NCI-H2196 treated with DMSO at 0.1 percent for 48 hours (cell line): ENCODE measurements at regions not wholly inside any gene's neighbourhood (a gene's known extent, or its start where the extent isn't known, plus 50 kb on each side); places are given as distances from the start of the nearest gene placed in this dataset.
"Not testable (repeated sequence)": the region's sequence is repeated elsewhere in the genome, so short reads cannot be mapped to it uniquely, and the experiment has no call there.

ENCODE experiments used
- DNase-seq: peaks from one replicate; lab custom pipeline; 2025; ENCODE audit not compliant: unreplicated experiment; lab: John Stamatoyannopoulos, UW

DNA sequence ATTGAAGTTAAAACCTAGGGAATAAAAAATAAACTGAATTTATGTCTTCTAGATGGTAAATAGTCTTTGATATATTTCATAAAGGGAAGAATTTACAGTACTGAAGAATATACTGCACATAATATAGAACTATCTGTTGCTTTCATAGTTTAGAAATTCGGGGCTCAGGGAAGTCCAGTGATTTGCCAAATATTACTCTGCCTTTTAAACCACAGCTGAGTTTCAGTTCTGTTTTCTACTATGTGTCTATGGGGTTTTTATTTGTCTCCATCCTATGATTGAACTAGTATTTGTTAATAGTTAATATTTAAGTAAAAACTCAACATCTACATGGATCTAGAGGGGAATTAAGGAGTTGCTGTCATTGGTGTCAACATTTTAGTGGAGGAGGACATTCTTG, 715.0 kb upstream of the CDH8 start:
- DNase-seq: no peak

DNA sequence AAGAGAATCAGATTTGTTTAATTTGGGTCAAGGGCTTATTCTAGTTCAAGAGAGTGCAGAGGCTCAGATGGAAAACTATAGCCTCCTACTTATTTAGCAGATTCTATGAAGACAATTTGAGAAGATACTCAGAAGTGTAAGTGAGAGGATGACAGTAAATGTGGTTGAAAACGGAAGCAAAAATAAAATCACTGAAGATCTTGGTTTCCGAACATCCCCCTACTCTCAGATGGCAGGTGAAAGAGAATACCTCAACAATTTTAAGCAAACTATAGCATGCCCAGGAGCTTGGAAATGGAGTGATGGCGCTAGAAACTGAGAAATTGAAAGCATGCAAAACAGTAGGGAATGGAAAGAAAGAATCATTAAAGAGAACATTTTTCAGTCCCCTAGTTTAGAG, 705.5 kb upstream of the CDH8 start:
- DNase-seq: no peak

DNA sequence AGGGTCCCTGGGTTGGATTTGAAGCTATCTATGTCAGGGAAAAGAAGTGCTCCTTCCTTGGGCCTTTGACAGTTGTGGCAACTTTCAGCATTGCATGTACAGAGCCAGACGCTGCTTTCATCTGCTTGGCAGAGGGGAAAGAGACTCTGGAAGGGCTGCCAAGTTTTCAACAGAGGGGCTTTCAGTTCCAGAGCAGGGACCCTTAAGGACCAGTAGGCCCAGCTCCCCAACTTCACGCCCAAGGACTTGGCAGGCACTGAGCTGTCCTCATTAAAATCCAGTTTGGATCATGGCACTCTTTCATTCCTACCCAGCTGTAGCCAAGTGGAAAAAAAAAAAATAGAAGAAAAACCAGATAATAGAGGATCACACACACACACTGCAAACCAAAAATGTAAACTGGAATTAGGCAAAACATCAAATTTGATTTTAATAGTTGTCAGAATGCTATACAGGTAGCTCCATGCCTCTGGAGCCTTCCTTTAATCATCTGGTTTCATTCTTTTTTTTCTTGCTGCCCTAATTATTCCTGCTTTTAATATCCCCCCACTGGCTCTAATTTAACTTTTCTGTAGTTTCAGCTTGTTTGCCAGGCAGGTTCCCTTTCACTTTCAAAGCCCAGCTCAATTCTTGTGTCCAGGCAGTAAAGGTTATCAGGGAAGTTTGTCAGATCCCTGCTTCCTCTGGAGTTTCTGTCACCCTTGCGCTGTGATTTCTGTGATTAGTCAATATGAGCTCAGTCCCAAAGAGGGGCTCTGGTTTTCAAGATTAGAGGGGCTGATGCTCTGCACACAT, 702.6 kb upstream of the CDH8 start:
- no peak for DNase-seq

DNA sequence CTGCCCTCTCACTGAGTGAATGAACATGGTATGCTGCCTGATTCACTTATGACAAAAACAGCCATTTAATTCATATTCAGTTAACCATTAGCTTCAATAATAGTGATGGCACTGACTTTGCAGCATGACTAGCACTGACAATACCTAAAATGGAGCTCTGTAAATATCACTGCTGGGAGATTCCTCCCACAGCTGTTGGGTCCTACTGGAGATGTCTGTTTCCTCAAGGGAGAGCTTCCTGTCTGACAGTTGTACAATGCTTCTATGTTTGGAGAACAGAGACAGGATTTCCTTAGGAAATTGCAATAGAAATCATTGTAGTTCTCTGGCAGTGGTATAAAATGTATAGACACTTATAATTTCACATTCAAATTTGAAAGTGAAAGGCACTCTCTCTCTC, 695.9 kb upstream of the CDH8 start:
- no peak for DNase-seq

DNA sequence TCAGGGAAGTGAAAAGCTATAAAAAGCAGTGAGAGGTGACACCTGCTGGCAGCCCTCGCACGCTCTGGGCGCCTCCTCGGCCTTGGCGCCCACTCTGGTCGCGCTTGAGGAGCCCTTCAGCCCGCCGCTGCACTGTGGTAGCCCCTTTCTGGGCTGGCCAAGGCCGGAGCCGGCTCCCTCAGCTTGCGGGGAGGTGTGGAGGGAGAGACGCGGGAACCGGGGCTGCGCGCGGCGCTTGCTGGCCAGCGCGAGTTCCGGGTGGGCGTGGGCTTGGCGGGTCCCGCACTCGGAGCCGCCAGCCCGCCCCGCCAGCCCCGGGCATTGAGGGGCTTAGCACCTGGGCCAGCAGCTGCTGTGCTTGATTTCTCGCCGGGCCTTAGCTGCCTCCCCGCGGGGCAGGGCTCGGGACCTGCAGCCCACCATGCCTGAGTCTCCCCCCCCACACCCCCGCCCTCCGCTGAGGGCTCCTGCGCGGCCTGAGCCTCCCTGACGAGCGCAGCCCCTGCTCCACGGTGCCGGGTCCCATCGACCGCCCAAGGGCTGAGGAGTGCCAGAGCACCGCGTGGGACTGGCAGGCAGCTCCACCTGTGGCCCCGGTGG, 688.5 kb upstream of the CDH8 start:
- not testable (repeated sequence) for DNase-seq

DNA sequence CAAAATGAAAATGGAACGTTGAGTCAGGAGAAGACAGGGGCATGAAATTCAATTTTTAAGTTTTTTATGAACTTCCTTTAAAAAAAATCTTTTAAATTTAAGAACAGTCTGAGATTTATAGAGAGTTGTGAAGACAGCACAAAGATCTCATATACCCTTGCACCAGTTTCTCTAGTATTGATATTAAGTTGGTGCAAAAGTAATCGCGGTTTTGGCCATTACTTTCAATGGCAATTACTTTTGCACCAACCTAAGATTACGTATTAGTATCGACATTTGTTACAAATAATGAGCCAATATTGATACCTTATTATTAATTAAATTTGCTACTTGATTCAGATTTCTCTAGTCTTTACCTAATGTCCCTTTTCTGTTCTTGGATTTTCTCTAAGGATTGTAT, 684.4 kb upstream of the CDH8 start:
- no peak for DNase-seq

DNA sequence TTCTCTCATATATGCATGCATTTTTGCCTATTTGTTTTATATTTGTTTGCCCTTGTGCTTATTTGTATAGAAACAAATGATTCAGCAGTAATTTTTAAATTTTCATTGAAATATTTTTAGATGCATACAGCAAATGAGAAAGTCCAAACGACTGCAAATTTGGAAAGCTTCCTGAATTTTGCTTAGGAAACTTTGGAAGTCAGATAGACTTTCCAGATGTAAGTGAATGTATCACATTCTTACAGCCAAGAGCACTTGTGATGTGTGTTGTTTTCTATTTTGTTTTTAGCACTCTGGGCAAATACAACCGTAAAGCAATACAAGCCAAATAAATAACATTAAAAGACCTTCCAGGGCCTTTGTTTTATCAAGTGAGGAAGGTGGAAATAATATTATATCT, 680.8 kb upstream of the CDH8 start:
- DNase-seq: no peak

DNA sequence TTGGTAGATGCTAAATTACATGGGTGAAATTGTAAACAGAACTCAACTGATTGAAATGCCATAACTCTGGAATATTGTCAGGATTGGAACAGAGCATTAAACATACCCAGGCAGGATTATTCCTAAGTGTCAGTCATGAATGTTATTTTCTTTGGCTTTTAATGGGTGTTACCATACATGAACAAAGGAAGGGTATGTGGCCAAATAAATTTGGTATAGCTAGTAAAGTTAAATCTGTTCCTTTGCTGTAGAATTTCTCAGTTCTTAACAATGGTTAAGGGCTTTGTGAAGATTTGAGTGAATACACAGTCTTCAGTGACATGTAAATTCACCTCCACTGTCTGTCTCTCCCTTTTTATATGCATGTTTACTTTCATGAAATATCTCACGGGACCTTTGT, 679.5 kb upstream of the CDH8 start:
- DNase-seq: no peak

DNA sequence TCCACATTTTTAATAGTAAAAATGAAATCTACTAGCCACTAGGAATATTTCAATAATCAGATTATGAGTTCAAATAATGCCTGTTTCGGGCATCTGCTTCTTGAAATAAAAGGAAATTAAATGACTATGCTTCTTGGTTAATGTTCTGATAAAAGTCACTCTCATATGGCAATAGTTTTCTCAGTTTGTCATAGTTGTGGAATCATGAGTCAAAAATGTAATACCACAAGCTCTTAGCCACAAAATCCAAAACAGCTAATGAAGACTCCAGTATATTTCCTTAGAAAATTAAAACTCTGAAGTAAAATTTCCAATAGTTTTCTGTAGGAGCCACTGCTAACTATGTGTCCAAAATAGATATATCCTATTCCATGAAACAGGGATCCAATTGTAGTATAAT, 676.3 kb upstream of the CDH8 start:
- no peak for DNase-seq

DNA sequence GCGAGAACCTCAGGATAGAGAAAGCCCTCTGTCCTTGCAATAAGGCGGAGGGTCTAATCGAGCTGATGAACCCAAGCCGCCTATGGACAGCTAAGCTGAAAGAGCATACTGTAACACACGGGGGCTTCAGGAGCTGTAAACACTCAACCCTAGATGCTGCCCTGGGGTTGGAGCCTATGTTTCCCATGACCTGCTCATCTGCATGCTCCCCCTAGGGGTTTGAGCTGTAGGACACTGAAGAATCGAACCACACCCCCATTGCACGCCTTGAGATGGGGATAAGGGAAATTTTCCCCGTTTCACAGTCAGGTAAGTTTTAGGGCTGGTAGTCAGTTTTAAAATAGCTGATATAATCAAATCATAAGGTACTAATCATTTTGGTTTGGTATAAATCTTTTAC, 675.6 kb upstream of the CDH8 start:
- no peak for DNase-seq

DNA sequence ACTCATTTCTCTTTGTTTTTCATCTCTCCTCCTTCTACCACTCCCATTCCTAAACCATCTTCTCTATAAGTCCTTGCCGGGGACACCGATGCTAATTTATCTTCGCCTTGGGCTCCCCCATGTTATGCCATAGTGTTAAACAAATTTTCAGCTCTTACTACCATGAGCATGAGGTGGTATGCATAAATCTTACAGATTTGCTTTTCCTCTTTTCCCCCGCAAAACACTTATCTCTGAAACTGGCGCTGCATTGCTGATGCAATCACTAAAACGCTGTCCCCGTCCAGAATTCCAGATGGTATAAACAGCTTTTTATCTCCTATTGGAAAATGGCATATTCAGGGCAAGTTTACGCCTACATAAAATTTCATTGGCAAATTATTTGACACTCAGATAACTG, 673.6 kb upstream of the CDH8 start:
- no peak for DNase-seq

DNA sequence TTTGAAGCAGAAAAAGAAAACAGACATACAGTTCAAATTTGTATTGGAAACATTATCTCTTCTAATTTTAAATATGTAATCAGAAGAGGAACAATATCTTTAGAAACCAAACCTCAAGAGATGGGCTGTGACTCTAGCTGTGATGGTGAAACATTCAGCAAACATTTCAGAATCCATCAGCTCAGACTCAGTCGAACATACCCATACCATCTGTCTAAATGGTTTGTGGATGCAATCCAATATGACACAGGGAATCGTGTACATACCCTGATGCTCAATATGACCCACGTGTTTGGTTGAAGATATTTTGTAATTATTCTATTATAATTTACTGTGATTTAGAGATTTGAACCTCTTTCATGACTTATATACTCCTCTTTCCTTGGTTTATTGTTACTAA, 665.2 kb upstream of the CDH8 start:
- no peak for DNase-seq

DNA sequence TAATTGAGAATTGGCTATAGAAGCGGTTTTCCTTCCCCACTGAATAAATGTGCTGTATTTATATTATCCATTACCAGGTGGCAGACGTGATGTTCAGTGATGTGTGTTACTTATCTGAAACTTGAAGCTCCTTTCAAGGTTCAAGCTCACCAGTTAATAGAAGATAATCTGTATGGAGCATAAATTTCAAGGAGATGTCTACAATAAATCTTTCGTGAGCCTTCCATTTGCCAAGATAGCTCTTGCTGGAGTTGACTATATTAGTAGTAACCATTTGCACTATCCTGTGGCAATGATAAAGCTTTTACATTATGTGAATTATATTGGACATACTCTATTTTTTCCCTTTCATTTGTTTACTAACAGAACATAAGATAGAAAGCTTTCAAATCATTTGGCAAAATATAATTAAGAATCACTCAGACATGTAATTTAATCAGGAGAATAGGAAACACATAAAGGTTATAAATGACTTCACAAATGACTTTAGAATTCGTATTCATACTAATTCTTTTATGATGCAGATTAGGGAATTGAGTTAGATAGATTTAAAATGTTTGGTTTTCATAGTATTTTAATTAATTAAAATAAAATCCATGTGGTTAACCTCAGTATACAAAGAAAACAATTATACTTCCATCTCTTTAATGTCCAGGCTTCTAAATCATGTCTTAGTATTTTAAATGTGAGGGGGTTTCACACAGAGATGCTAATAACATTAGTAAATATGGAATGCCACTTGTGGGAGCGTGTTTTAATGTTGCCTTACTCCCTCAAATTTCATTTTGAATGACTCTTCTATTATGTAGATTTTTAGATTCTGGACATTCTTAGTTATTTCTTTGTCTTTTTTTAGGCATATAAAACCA, 664.4 kb upstream of the CDH8 start:
- no peak for DNase-seq

DNA sequence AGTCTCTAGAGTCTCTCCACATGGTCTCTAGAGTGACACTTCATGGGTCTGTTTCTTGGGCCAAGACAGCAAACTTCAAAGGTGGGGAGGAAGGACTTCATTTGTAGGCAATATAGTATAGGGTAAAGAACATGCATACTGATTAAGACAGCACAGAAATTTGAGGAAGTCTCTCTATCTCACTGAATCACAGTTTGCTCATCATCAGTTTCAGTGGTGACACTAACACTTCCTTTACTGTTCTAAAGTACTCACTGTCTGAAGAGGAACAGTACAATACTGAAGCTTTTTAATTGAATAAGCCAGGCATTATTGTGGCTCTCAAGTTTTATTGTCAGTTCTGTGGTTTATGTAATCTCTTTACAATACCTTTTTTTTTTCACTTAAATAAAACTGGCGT, 656.4 kb upstream of the CDH8 start:
- DNase-seq: no peak

DNA sequence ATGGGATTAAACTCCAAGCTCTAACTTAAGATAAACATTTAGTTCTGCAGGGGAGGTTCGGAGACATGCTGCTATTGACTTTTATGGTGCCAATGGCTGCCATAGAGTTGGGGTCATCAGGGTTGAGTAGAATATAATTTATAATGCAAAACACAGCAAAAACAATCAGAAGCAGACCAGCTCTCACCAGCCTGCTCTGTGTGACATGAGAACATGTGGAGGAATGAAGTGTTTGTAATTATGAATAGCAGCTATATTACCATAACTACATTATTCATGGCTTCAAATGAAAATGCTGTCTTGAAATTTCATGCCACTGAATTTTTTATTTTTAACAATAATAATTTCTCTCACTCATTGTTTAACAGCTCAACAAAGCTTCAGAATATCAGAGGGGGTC, 645.6 kb upstream of the CDH8 start:
- DNase-seq: no peak

DNA sequence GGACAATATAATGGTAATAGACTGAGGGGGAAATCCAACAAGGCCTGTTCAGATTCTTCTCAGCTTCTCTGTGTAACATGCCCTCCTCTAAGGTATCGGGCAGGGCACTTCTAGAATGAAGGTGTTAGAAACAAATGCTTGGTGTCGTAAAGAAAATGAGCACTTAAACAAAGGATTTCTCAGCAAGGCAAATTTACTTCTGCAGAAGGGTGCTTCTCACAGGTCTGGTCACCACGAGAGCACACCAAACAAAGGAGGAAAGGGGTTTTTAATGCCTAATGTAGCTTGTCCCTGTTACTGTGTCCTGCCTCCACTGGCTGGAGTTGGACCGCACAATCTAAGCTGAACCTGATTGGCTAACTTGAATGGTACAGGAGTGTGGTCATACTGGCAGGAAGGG, 642.6 kb upstream of the CDH8 start:
- DNase-seq: no peak

DNA sequence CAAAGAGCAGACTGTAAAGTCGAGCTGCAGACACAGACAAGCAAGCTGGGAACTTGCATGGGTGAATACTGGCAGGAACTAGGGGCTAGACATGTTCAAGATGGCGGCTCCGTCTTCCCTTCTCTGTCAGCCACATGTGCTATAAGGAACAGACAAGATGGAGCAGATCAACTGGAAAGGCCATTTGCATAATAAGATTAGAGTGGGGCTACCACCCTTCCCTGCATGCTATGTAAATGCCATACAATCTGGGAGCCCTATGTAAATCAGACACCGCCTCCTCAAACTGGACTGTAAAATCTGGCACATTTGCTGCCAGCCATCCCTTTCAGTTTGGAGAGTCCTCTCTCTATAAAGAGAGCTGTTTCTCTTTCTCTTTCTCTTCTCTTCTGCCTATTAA, 640.1 kb upstream of the CDH8 start:
- DNase-seq: no peak

DNA sequence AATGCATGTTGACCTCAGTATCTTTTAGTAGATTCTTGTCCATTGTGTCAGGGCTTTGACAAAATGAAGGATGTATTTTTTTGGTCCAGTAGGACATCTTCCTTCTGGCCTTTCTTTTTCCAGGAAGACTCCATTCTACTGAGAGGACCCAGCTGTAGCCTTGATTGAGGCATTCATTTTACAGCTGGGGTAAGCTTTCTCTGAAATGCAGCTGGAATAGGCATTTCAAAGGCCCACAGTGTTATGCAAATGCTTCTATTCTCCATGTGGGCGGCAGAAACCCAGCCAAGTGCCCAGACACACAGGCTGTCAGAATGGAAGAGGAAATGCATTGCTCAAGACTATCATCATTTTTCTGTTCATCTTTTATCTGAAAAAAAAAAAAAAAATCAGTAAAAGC, 629.0 kb upstream of the CDH8 start:
- DNase-seq: no peak

DNA sequence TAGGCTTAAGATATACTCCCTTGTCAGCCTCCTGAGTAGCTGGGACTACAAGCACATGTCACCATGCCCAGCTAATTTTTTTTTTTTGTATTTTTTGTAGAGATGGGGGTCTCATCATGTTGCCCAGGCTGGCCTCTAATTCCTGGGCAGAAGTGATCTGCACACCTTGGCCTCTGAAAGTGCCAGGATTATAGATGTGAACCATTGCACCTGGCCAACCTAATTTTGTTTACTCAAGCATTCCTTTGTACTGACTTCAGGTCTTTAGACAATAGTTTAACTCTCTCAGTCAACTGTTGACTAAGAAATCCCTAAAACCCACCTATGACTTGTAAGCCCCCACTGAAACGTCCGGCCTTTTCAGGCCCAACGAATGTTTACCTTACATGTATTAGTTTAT, 628.3 kb upstream of the CDH8 start:
- no peak for DNase-seq

DNA sequence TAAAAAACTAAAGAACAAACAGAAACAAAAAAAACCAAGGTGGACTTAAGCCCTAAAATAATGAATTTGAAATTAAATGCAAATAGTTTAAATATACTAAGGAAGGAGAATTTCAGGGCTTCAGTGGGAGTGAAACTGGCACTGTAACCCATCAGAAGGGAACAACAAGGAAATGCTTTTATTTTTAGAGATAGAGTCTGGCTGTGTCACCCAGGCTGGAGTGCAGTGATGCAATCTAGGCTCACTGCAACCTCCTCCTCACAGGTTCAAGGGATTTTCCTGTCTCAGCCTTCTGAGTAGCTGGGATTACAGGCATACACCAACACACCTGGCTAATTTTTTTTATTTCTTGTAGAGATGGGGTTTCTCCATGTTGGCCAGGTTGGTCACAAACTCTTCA, 625.2 kb upstream of the CDH8 start:
- no peak for DNase-seq

DNA sequence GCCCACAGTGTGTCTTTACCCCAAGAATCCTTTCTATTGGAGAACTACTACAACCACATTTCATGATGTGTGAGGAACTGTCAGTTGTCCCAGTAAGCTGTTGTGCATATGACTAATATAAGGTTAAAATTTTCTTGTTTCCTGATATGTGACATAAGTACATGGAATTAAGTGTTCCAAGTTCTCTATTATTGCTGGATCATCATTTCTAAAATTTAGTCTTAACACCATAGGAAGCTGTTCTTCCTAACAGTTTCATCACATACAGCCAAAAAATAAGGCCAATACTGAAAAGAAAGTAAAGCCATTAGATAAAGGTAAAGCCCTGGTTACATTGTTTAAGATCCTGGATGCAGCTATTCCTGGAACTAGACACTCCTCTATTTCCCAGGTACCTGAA, 620.9 kb upstream of the CDH8 start:
- DNase-seq: no peak

DNA sequence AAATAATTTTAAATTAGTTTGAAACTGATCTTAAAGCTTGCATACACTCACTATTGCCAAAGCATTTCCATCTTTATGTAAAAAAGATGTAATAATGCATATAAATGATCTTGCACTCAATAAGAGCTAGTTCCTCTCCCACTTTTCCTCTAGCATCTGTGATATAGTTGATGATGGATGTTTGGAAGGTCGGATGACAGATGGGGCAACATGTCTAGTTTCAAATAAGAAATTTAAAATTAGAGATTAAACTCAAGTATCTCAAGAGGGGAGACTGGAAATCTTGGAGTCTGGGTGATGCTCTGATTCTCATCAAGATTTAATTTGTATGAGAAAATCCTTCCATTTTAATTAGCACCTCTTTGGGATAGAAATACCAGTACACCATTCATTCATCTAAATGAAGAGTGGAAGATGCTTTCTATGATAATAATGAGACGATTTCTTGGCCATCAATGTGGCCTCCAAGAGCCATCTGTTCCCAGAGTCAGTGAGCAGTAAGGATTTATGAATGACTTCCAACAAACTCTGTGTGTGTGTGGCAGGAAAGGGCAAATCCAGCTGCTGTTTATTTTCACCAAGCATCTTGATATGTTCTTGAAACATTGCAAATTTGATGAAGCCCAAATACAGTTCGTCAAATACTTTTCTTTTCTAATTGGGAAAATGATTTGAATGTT, 616.3 kb upstream of the CDH8 start:
- DNase-seq: no peak
